Mesothelial cell of epicardium (in vitro differentiated cells): ENCODE measurements at regions not wholly inside any gene's neighbourhood (a gene's known extent, or its start where the extent isn't known, plus 50 kb on each side); places are given as distances from the start of the nearest gene placed in this dataset.

ENCODE experiments used
- DNase-seq, 2 experiments: peaks; one replicate each; pipeline ENCODE4 v3.0.0; 2021; ENCODE audit warnings: low spot score in 2 of 2; ENCODE audit not compliant: unreplicated experiment in 2 of 2
- H3K27ac Mint-ChIP-seq: 2 replicates; pipeline ENCODE4 v1.8.0; 2021; ENCODE audit warnings: mixed read lengths
- H3K27me3 Mint-ChIP-seq: 2 replicates; pipeline ENCODE4 v1.8.0; 2021; ENCODE audit warnings: low read depth, mixed read lengths
- H3K36me3 Mint-ChIP-seq: 2 replicates; pipeline ENCODE4 v1.8.0; 2021; ENCODE audit warnings: mixed read lengths
- H3K4me1 Mint-ChIP-seq: 2 replicates; pipeline ENCODE4 v1.8.0; 2021; ENCODE audit warnings: mixed read lengths
- H3K4me3 Mint-ChIP-seq: 2 replicates; pipeline ENCODE4 v1.8.0; 2021; ENCODE audit warnings: mild to moderate bottlenecking, moderate library complexity, mixed read lengths
- H3K9me3 Mint-ChIP-seq: 2 replicates; pipeline ENCODE4 v1.8.0; 2021; ENCODE audit warnings: mixed read lengths
- CTCF ChIP-seq: fragments of 200-600 bp; sonication (generic); IDR thresholded peaks from one replicate; pipeline ENCODE4 v1.5.0; 2021; ENCODE audit warnings: antibody characterized with exemption; ENCODE audit not compliant: unreplicated experiment

- Mint-ChIP-seq H3K4me1 (peaks cover 11% of the 10 kb centered on the region), H3K36me3 (no peaks in the 10 kb centered on the region)
These were observed 282.7 kb downstream of the PTTG2 start for GRCh38 chr4:38242822-38243387.

GRCh38 chr4:38243388-38244053, 283.3 kb downstream of the PTTG2 start:
- H3K36me3 Mint-ChIP-seq, result no peaks in the 10 kb centered on the region

More at GRCh38 chr4:38242822-38243387, 282.7 kb downstream of the PTTG2 start:
- no peak for DNase-seq
- no peaks in the 10 kb centered on the region for H3K27me3 Mint-ChIP-seq
- peak overlapping the region; percentile 31 for H3K27ac Mint-ChIP-seq
- H3K9me3 Mint-ChIP-seq, result peaks cover 20% of the 10 kb centered on the region
- H3K4me3 Mint-ChIP-seq, result no peak overlapping the region
- TF ChIP-seq CTCF, result no peak

GRCh38 chr4:38254825-38255224, 294.6 kb downstream of the PTTG2 start:
- no peak for TF ChIP-seq CTCF
- H3K4me3 Mint-ChIP-seq, result no peak overlapping the region
- H3K36me3 Mint-ChIP-seq, result peaks cover 3% of the 10 kb centered on the region
- H3K4me1 Mint-ChIP-seq, result no peaks in the 10 kb centered on the region
- peaks cover 29% of the 10 kb centered on the region for H3K9me3 Mint-ChIP-seq
- H3K27me3 Mint-ChIP-seq, result no peaks in the 10 kb centered on the region
- no peak for DNase-seq
- H3K27ac Mint-ChIP-seq, result no peak overlapping the region

More at GRCh38 chr4:38243388-38244053, 283.3 kb downstream of the PTTG2 start:
- Mint-ChIP-seq H3K9me3 (peaks cover 20% of the 10 kb centered on the region), H3K4me3 (no peak overlapping the region), H3K27ac (peak overlapping the region; percentile 31), H3K4me1 (peaks cover 11% of the 10 kb centered on the region), H3K27me3 (no peaks in the 10 kb centered on the region)
- DNase-seq, result no peak
- no peak for TF ChIP-seq CTCF

GRCh38 chr4:38255572-38255971, 295.4 kb downstream of the PTTG2 start:
- DNase-seq, result no peak
- H3K9me3 Mint-ChIP-seq, result peaks cover 27% of the 10 kb centered on the region
- H3K27me3 Mint-ChIP-seq, result no peaks in the 10 kb centered on the region
- H3K36me3 Mint-ChIP-seq, result peaks cover 3% of the 10 kb centered on the region
- TF ChIP-seq CTCF, result no peak
- H3K4me3 Mint-ChIP-seq, result no peak overlapping the region
- no peaks in the 10 kb centered on the region for H3K4me1 Mint-ChIP-seq
- H3K27ac Mint-ChIP-seq, result no peak overlapping the region

- TF ChIP-seq CTCF, result no peak
- no peaks in the 10 kb centered on the region for H3K4me1 Mint-ChIP-seq
- no peaks in the 10 kb centered on the region for H3K36me3 Mint-ChIP-seq
- no peaks in the 10 kb centered on the region for H3K9me3 Mint-ChIP-seq
- H3K27me3 Mint-ChIP-seq, result no peaks in the 10 kb centered on the region
- H3K27ac Mint-ChIP-seq, result no peak overlapping the region
- no peak overlapping the region for H3K4me3 Mint-ChIP-seq
- no peak for DNase-seq
These were observed 306.4 kb downstream of the PTTG2 start for GRCh38 chr4:38266616-38267015.
